ENCODE measurements at regions not wholly inside any gene's neighbourhood (a gene's known extent, or its start where the extent isn't known, plus 50 kb on each side); places are given as distances from the start of the nearest gene placed in this dataset.

DNA sequence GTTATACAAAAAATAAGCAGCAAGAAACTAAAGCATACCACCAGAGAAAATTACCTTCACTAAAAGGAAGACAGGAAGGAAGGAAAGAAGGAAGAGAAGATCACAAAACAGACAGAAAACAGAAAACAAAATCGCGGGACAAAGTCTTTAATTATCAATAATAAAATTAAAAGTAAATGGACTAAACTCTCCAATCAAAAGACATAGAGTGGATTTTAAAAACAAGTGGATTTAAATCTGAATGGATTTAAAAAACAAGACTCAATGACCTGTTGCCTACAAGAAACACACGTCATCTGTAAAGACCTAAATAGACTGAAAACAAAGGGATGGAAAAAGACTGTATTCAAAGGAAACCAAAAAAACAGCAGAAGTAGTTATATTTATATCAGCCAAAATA is 75.7 kb upstream of the MAGI3 start:
- H3K9me3 ChIP-seq: peaks cover 20% of the 10 kb centered on the region
- no peak for TF ChIP-seq Cebpa-rat (IDR thresholded peaks at IDR 0.05)
- no peak overlapping the region for H3K4me3 ChIP-seq
- no peaks in the 10 kb centered on the region for H3K27me3 ChIP-seq
- no peak overlapping the region for H3K9ac ChIP-seq
- no peaks in the 10 kb centered on the region for H4K20me1 ChIP-seq
- H3K36me3 ChIP-seq: no peaks in the 10 kb centered on the region
- H3K4me2 ChIP-seq: no peak overlapping the region
- no peak overlapping the region for H3K27ac ChIP-seq
- H3K4me1 ChIP-seq: no peaks in the 10 kb centered on the region

DNA sequence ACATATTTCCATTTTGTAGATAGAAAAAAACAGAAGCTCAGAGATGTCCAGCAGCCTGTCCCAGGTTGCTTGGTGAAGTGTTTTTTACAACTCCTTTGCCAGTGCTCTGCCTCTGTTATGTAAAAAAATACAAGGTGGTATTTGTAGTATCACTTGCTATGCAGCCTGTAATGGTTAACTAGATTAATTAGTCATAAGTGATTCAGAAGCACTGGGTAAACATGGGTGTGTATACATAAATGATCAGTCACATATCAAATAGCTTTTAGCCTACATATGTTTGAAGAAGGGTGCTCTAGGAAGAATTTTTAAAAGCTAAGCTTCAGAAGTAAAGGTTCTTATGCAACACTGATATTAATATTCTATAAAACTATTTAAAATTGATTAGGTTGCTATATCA is 70.0 kb upstream of the MAGI3 start:
- Histone ChIP-seq H3K4me2 (no peak overlapping the region), H3K4me3 (no peak overlapping the region), H3K27me3 (no peaks in the 10 kb centered on the region), H3K9me3 (0 out of 2 replicates have a peak, but pooled peaks cover 4% of the 10 kb centered on the region), H3K4me1 (no peaks in the 10 kb centered on the region), H3K9ac (no peak overlapping the region), H4K20me1 (no peaks in the 10 kb centered on the region), H3K27ac (no peak overlapping the region), H3K36me3 (no peaks in the 10 kb centered on the region)
- no peak for TF ChIP-seq Cebpa-rat (IDR thresholded peaks at IDR 0.05)

DNA sequence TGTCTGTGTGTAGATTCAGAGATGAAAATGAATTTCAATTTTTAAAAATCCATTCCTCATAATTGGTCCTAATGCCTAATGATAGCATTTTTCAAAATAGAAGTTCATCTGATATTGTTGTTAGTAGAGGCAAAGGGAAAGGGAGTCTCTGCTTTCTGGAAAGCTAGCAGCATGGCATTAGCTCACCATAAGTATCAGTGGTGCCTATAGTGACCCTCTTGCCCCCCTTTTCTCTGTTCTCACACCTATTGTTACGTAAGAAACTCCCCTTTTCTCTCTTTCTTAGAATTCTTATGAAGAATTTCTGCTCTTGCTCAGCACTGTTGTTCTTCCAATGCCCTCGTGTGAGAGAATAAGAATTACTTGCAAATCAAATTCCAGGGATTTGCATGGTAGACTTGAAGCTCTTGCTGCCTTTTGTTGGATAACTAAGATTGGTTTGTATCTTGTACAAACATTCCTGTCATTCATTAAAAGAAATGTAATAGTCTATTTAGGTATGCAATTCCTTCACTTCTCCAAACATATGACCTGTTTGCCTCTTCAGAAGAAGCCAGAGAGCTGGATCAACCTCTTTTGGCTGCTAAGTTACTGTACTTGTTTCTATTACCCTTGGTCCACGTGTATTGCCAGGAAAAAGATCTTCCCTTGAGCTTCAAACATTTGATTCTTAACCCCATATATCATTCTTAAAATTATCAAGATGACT is 69.2 kb upstream of the MAGI3 start:
- no peaks in the 10 kb centered on the region for H3K27me3 ChIP-seq
- H3K4me3 ChIP-seq: no peak overlapping the region
- H3K9ac ChIP-seq: no peak overlapping the region
- H3K4me2 ChIP-seq: no peak overlapping the region
- no peak overlapping the region for H3K27ac ChIP-seq
- no peak for TF ChIP-seq Cebpa-rat (IDR thresholded peaks at IDR 0.05)
- no peaks in the 10 kb centered on the region for H4K20me1 ChIP-seq
- 0 out of 2 replicates have a peak, but pooled peaks cover 4% of the 10 kb centered on the region for H3K9me3 ChIP-seq
- H3K36me3 ChIP-seq: no peaks in the 10 kb centered on the region
- no peaks in the 10 kb centered on the region for H3K4me1 ChIP-seq

DNA sequence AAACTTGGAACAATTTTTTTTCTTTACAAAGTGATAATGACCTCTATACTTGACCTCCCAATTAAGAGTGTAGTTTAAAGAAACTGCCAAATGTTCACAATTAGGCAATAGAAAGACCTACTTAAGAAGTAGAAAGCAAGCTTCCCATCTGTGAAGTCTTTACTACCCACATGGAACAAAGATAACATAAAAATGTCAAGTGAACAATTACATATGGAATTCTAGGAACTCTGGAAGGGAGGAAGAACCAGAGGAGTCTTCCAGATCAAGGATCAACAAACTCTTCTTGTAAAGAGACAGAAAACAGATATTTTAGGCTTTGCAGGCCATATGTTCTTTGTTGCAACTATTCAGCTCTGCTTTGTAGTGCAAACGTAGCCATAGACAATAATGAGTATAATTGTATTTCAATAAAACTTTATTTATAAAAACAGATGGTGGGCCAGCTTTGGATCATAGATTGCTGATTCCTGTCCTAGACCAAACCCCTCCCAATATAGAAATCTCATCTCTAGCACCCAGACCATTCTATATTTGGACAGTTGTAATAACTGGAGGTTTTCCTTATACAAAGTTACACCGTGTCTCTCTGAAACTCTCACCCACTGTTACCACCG is 68.4 kb upstream of the MAGI3 start:
- H3K36me3 ChIP-seq: no peaks in the 10 kb centered on the region
- no peak for TF ChIP-seq Cebpa-rat (IDR thresholded peaks at IDR 0.05)

DNA sequence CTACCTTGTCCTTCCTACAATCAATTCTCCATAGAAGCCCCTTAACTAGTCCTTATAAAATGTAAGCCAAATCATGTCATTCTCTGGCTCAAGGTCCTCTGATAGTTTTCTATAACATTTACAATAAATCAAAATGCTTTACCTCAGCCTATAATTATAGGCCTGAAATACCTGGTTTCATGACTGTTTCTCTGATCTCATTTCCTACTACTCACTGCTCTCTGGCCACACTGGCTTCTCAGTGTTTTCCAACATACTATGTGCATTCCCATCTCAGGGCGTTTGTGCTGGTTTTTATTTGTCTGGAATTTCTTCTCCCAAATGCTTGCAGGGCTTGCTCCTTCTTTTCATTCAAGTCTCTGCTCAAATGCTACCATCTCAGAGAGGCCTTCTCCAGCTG is 67.9 kb upstream of the MAGI3 start:
- no peaks in the 10 kb centered on the region for H3K27me3 ChIP-seq
- no peaks in the 10 kb centered on the region for H3K36me3 ChIP-seq
- no peak overlapping the region for H3K4me2 ChIP-seq
- H3K27ac ChIP-seq: no peak overlapping the region
- 0 out of 2 replicates have a peak, but pooled peaks cover 2% of the 10 kb centered on the region for H3K9me3 ChIP-seq
- no peaks in the 10 kb centered on the region for H4K20me1 ChIP-seq
- no peaks in the 10 kb centered on the region for H3K4me1 ChIP-seq
- H3K4me3 ChIP-seq: no peak overlapping the region
- no peak for TF ChIP-seq Cebpa-rat (IDR thresholded peaks at IDR 0.05)
- no peak overlapping the region for H3K9ac ChIP-seq

More for the DNA sequence above, 68.4 kb upstream of the MAGI3 start:
- H3K9ac ChIP-seq: no peak overlapping the region
- 0 out of 2 replicates have a peak, but pooled peaks cover 4% of the 10 kb centered on the region for H3K9me3 ChIP-seq
- H3K27me3 ChIP-seq: no peaks in the 10 kb centered on the region
- H4K20me1 ChIP-seq: no peaks in the 10 kb centered on the region
- no peak overlapping the region for H3K4me2 ChIP-seq
- no peaks in the 10 kb centered on the region for H3K4me1 ChIP-seq
- H3K27ac ChIP-seq: no peak overlapping the region
- H3K4me3 ChIP-seq: no peak overlapping the region

DNA sequence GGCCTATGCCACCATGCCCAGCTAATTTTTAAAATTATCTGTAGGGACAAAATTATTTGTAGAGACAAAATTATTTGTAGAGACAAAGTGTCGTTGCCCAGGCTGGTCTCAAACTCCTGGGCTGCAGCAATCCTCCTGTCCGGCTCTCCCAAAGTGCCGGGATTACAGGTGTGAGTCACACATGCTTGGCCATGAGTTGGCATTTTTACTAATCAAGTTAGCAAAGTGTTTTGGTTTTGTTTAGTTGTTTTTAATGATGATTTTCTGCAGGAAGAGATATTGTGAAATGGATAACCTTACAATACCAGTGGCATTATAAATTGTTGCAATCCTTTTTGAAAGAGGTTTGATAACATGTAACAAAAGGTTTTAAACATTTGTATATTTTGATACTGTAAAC is 65.3 kb upstream of the MAGI3 start:
- H3K27me3 ChIP-seq: no peaks in the 10 kb centered on the region
- TF ChIP-seq Cebpa-rat (IDR thresholded peaks at IDR 0.05): no peak
- H3K36me3 ChIP-seq: no peaks in the 10 kb centered on the region
- H3K27ac ChIP-seq: no peak overlapping the region
- H4K20me1 ChIP-seq: no peaks in the 10 kb centered on the region
- H3K9me3 ChIP-seq: no peaks in the 10 kb centered on the region
- H3K9ac ChIP-seq: no peak overlapping the region
- no peaks in the 10 kb centered on the region for H3K4me1 ChIP-seq
- no peak overlapping the region for H3K4me2 ChIP-seq
- H3K4me3 ChIP-seq: no peak overlapping the region

DNA sequence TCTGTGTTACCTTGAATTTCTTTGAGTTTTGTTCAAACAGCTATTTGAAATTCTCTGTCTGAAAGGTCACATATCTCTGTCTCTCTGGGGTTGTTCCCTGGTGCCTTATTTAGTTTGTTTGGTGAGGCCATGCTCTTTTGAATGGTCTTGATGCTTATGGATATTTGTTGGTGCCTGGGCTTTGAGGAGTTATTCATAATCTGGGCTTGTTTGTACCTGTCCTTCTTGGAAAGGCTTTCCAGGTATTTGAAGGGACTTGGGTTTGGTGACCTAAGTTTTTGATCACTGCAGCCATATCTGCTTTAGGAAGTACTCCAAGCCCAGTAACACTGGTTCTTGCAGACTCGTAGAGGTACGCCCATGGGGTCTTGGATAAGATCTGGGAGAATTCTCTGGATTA is 63.3 kb upstream of the MAGI3 start:
- Histone ChIP-seq H3K4me3 (no peak overlapping the region), H4K20me1 (no peaks in the 10 kb centered on the region), H3K9ac (no peak overlapping the region), H3K4me2 (no peak overlapping the region), H3K9me3 (no peaks in the 10 kb centered on the region), H3K27me3 (no peaks in the 10 kb centered on the region), H3K27ac (no peak overlapping the region), H3K4me1 (no peaks in the 10 kb centered on the region), H3K36me3 (no peaks in the 10 kb centered on the region)
- no peak for TF ChIP-seq Cebpa-rat (IDR thresholded peaks at IDR 0.05)

DNA sequence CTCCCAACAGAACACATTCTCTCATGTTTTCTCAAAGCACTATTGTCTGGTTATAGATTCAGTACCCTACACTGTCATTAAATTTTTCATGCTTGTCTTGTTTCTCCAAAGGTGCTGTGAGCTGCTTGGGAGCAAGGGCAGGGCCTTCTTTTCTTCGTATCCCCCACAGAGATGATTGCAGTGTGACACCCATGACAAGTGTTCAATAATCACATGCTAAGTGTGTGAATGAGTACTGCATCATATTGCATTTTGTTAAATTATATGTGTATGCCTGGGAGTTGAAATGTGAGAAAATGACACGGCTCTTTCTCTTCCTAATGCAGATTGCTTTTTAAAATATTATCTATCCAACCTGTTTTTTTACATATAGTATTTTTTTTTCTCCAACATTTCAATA is 57.3 kb upstream of the MAGI3 start:
- no peaks in the 10 kb centered on the region for H3K4me1 ChIP-seq
- no peak overlapping the region for H3K9ac ChIP-seq
- TF ChIP-seq Cebpa-rat (IDR thresholded peaks at IDR 0.05): no peak
- no peak overlapping the region for H3K4me2 ChIP-seq
- no peak overlapping the region for H3K27ac ChIP-seq
- H4K20me1 ChIP-seq: no peaks in the 10 kb centered on the region
- no peaks in the 10 kb centered on the region for H3K27me3 ChIP-seq
- H3K9me3 ChIP-seq: 0 out of 2 replicates have a peak, but pooled peaks cover 7% of the 10 kb centered on the region
- no peak overlapping the region for H3K4me3 ChIP-seq
- no peaks in the 10 kb centered on the region for H3K36me3 ChIP-seq

DNA sequence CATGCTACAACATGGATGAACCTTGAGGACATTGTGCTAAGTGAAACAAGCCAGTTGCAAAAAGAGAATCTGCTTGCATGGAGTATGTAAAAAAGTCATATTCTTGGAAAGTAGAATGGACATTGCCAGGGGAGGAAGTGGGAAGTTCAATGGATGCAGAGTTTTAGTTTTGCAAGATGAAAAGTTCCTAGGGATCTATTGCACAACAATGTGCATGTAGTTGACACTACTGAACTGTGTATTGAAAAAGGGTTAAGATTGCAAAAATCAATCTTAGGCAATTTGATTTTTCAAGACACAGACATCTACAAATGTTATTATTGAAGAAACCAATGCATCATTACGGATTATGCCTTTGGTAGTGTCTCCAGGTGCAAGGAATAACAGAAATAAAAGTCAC is 50.3 kb upstream of the MAGI3 start:
- H3K27me3 ChIP-seq: no peaks in the 10 kb centered on the region
- H4K20me1 ChIP-seq: no peaks in the 10 kb centered on the region
- H3K9ac ChIP-seq: no peak overlapping the region
- H3K27ac ChIP-seq: no peak overlapping the region
- H3K9me3 ChIP-seq: 0 out of 2 replicates have a peak, but pooled peaks cover 7% of the 10 kb centered on the region
- peak; percentile 23; the same call in 1 of the 2 replicates for TF ChIP-seq Cebpa-rat (IDR thresholded peaks at IDR 0.05)
- H3K4me1 ChIP-seq: no peaks in the 10 kb centered on the region
- no peak overlapping the region for H3K4me2 ChIP-seq
- no peak overlapping the region for H3K4me3 ChIP-seq
- no peaks in the 10 kb centered on the region for H3K36me3 ChIP-seq

All from BLaER1 (cell line).